H9 (cell line): ENCODE measurements at regions not wholly inside any gene's neighbourhood (a gene's known extent, or its start where the extent isn't known, plus 50 kb on each side); places are given as distances from the start of the nearest gene placed in this dataset.
"Not testable (repeated sequence)": the region's sequence is repeated elsewhere in the genome, so short reads cannot be mapped to it uniquely, and the experiment has no call there.

ENCODE experiments used
- DNase-seq: peaks from one replicate; pipeline ENCODE4 v3.0.0-alpha.2; 2017
- H2AFZ ChIP-seq: one replicate; pipeline ENCODE4 v1.6.1; 2013; ENCODE audit warnings: mild to moderate bottlenecking, low read length, control low read depth, moderate library complexity
- H2AK5ac ChIP-seq: 2 replicates; pipeline ENCODE4 v1.6.1; 2013; ENCODE audit warnings: low read length, control low read depth, mixed read lengths; ENCODE audit not compliant: insufficient read length
- H2BK120ac ChIP-seq: one replicate; pipeline ENCODE4 v1.6.1; 2013; ENCODE audit warnings: low read depth, mild to moderate bottlenecking, low read length, control low read depth, inconsistent platforms; ENCODE audit not compliant: poor library complexity, severe bottlenecking
- H2BK12ac ChIP-seq: 2 replicates; pipeline ENCODE4 v1.6.1; 2013; ENCODE audit warnings: low read length, control low read depth, mixed read lengths, low read depth; ENCODE audit not compliant: insufficient read length
- H2BK15ac ChIP-seq: 2 replicates; pipeline ENCODE4 v1.6.1; 2013; ENCODE audit warnings: low read depth, low read length, control low read depth
- H2BK20ac ChIP-seq: one replicate; pipeline ENCODE4 v1.6.1; 2013; ENCODE audit warnings: low read depth, mild to moderate bottlenecking, low read length, control low read depth, inconsistent platforms; ENCODE audit not compliant: poor library complexity, severe bottlenecking
- H2BK5ac ChIP-seq: 2 replicates; pipeline ENCODE4 v1.6.1; 2013; ENCODE audit warnings: low read length, control low read depth, mixed read lengths; ENCODE audit not compliant: insufficient read length
- H3K14ac ChIP-seq: 2 replicates; pipeline ENCODE4 v1.6.1; 2013; ENCODE audit warnings: low read length, control low read depth; ENCODE audit not compliant: insufficient read depth
- H3K18ac ChIP-seq: 2 replicates; pipeline ENCODE4 v1.6.1; 2013; ENCODE audit warnings: low read depth, mild to moderate bottlenecking, mixed read lengths, low read length, control low read depth; ENCODE audit not compliant: insufficient read length
- H3K23ac ChIP-seq: 2 replicates; pipeline ENCODE4 v1.6.1; 2013; ENCODE audit warnings: low read length, control low read depth, mixed read lengths, low read depth; ENCODE audit not compliant: insufficient read length
- H3K23me2 ChIP-seq: 2 replicates; pipeline ENCODE4 v1.6.1; 2013; ENCODE audit warnings: low read depth, mild to moderate bottlenecking, mixed read lengths, low read length, control low read depth; ENCODE audit not compliant: insufficient read length, poor library complexity, severe bottlenecking
- H3K27ac ChIP-seq: 2 replicates; pipeline ENCODE4 v1.5.1; 2013; ENCODE audit warnings: low read length, control low read depth, mixed read lengths, low read depth; ENCODE audit not compliant: insufficient read length
- H3K27me3 ChIP-seq: 2 replicates; pipeline ENCODE4 v1.6.1; 2013; ENCODE audit warnings: low read length, control low read depth, inconsistent platforms; ENCODE audit not compliant: insufficient read depth
- H3K4ac ChIP-seq: 2 replicates; pipeline ENCODE4 v1.6.1; 2013; ENCODE audit warnings: low read depth, mild to moderate bottlenecking, control low read depth, inconsistent platforms, low read length, moderate library complexity
- H3K4me1 ChIP-seq: 2 replicates; pipeline ENCODE4 v1.6.1; 2013; ENCODE audit warnings: low read length, control low read depth, inconsistent platforms; ENCODE audit not compliant: insufficient read depth
- H3K4me2 ChIP-seq: 2 replicates; pipeline ENCODE4 v1.6.1; 2013; ENCODE audit warnings: low read length, control low read depth, mixed read lengths; ENCODE audit not compliant: insufficient read length, insufficient read depth
- H3K56ac ChIP-seq: 2 replicates; pipeline ENCODE4 v1.6.1; 2013; ENCODE audit warnings: low read depth, mild to moderate bottlenecking, mixed read lengths, low read length, control low read depth; ENCODE audit not compliant: insufficient read length
- H3K79me1 ChIP-seq: 2 replicates; pipeline ENCODE4 v1.6.1; 2013; ENCODE audit warnings: low read depth, mild to moderate bottlenecking, moderate library complexity, low read length, control low read depth, inconsistent platforms; ENCODE audit not compliant: insufficient read depth, poor library complexity, severe bottlenecking
- H3K79me2 ChIP-seq: 2 replicates; pipeline ENCODE4 v1.6.1; 2013; ENCODE audit warnings: low read length, control low read depth, inconsistent platforms; ENCODE audit not compliant: insufficient read depth
- H3K9ac ChIP-seq: 2 replicates; pipeline ENCODE4 v1.6.1; 2013; ENCODE audit warnings: low read length, control low read depth, mixed read lengths; ENCODE audit not compliant: insufficient read length; ENCODE audit errors: extremely low read depth
- H3K9me3 ChIP-seq: one replicate; pipeline ENCODE4 v1.6.1; 2013; ENCODE audit warnings: low read depth, low read length, inconsistent platforms; ENCODE audit not compliant: control insufficient read depth
- H3T11ph ChIP-seq: one replicate; pipeline ENCODE4 v1.6.1; 2013; ENCODE audit warnings: mild to moderate bottlenecking, low read length, control low read depth, inconsistent platforms
- H4K20me1 ChIP-seq: one replicate; pipeline ENCODE4 v1.6.1; 2013; ENCODE audit not compliant: control insufficient read depth, insufficient read length, insufficient read depth
- H4K5ac ChIP-seq: 2 replicates; pipeline ENCODE4 v1.6.1; 2013; ENCODE audit warnings: low read depth, mild to moderate bottlenecking, mixed read lengths, low read length, control low read depth; ENCODE audit not compliant: insufficient read length
- H4K8ac ChIP-seq: replicated peaks from 2 replicates; pipeline ENCODE4 v1.6.1; 2013; ENCODE audit warnings: low read length, control low read depth, mixed read lengths, low read depth; ENCODE audit not compliant: insufficient read length
- H4K91ac ChIP-seq: 2 replicates; pipeline ENCODE4 v1.6.1; 2013; ENCODE audit warnings: low read depth, mild to moderate bottlenecking, moderate library complexity, mixed read lengths, low read length, control low read depth; ENCODE audit not compliant: insufficient read length
- H3K27ac Mint-ChIP-seq, 3 experiments: 2 replicates in 2 of 3; 3 replicates in 1 of 3; pipeline ENCODE4 v1.8.0; 2020 to 2021; ENCODE audit warnings: mixed read lengths in 3 of 3, mild to moderate bottlenecking in 1 of 3, moderate library complexity in 1 of 3
- H3K27me3 Mint-ChIP-seq: 2 replicates; pipeline ENCODE4 v1.8.0; 2021; ENCODE audit warnings: low read depth, mild to moderate bottlenecking, moderate library complexity, mixed read lengths
- H3K36me3 Mint-ChIP-seq, 3 experiments: 2 replicates in 2 of 3; 3 replicates in 1 of 3; pipeline ENCODE4 v1.8.0; 2020 to 2021; ENCODE audit warnings: low read depth in 3 of 3, mixed read lengths in 3 of 3; ENCODE audit not compliant: insufficient read depth in 1 of 3
- H3K4me1 Mint-ChIP-seq, 2 experiments: 2 replicates each; pipeline ENCODE4 v1.8.0; 2020; ENCODE audit warnings: mixed read lengths in 2 of 2
- H3K4me3 Mint-ChIP-seq, 2 experiments: 2 replicates in 1 of 2; 3 replicates in 1 of 2; pipeline ENCODE4 v1.8.0; 2020 to 2021; ENCODE audit warnings: mild to moderate bottlenecking in 2 of 2, mixed read lengths in 2 of 2, moderate library complexity in 1 of 2
- H3K9me3 Mint-ChIP-seq, 2 experiments: 2 replicates in 1 of 2; 3 replicates in 1 of 2; pipeline ENCODE4 v1.8.0; 2020; ENCODE audit warnings: mild to moderate bottlenecking in 2 of 2, mixed read lengths in 2 of 2, moderate library complexity in 1 of 2
- WGBS: extraction: QIAGEN DNeasy Blood & Tissue Kit; methylation state at CpG from one replicate; pipeline ENCODE4 v1.1.7; 2013; ENCODE audit warnings: missing lambda C conversion rate, low lambda C conversion rate, mixed read lengths; ENCODE audit not compliant: insufficient read length; ENCODE audit errors: extremely low coverage; 5-methylcytosine and 5-hydroxymethylcytosine counted together

- not testable (repeated sequence) for H3K23me2 ChIP-seq, H4K91ac ChIP-seq, H3K4me1 Mint-ChIP-seq, H2BK12ac ChIP-seq, H3K27ac ChIP-seq, H3K9me3 ChIP-seq, H2AK5ac ChIP-seq, H3K4me1 ChIP-seq, H4K20me1 ChIP-seq, H3K79me1 ChIP-seq, H2BK5ac ChIP-seq, H3K9ac ChIP-seq, H4K8ac ChIP-seq, H3K56ac ChIP-seq, H3K36me3 Mint-ChIP-seq, H2BK20ac ChIP-seq, H3K79me2 ChIP-seq, H3T11ph ChIP-seq, H3K18ac ChIP-seq, H3K14ac ChIP-seq, H3K27me3 Mint-ChIP-seq, H2BK120ac ChIP-seq, H3K4me3 Mint-ChIP-seq, H2BK15ac ChIP-seq, H3K27ac Mint-ChIP-seq, H3K27me3 ChIP-seq, H4K5ac ChIP-seq, H3K9me3 Mint-ChIP-seq, H3K23ac ChIP-seq, H3K4ac ChIP-seq, H2AFZ ChIP-seq, DNase-seq, H3K4me2 ChIP-seq
- WGBS = no CpG with 5 or more reads among the region's 2 CpGs
Measured at GRCh38 chr2:131824986-131825385, 297.3 kb downstream of the CCDC74A start.
